Neural cell (in vitro differentiated cells): ENCODE measurements at regions not wholly inside any gene's neighbourhood (a gene's known extent, or its start where the extent isn't known, plus 50 kb on each side); places are given as distances from the start of the nearest gene placed in this dataset.
A peak's percentile ranks its signal among the peaks of the same experiment; 100 is the strongest.

ENCODE experiments used
- H2AFZ ChIP-seq: fragments of 200-600, 300-800 bp; sonication (generic), shearing (Covaris generic); 2 replicates; pipeline ENCODE4 v1.6.0; 2014; ENCODE audit warnings: low read depth, mild to moderate bottlenecking, antibody characterized with exemption, low read length, moderate library complexity
- H3F3A ChIP-seq: fragments of 200-600 bp; shearing (Covaris generic); 2 replicates; pipeline ENCODE4 v1.6.1; 2016; ENCODE audit warnings: mild to moderate bottlenecking, moderate library complexity, mixed read lengths, antibody characterized with exemption, low read length; ENCODE audit not compliant: insufficient read depth, poor library complexity, severe bottlenecking
- H3K27ac ChIP-seq: fragments of 200-600, 300-800 bp; sonication (generic), shearing (Covaris generic); 2 replicates; pipeline ENCODE4 v1.5.1; 2014; ENCODE audit warnings: mild to moderate bottlenecking, low read length, moderate library complexity
- H3K27me3 ChIP-seq: fragments of 300-800, 200-600 bp; sonication (generic), shearing (Covaris generic); 2 replicates; pipeline ENCODE4 v1.6.0; 2014; ENCODE audit warnings: mild to moderate bottlenecking, low read depth, low read length, moderate library complexity; ENCODE audit not compliant: insufficient read depth
- H3K36me3 ChIP-seq: fragments of 300-800, 200-600 bp; sonication (generic), shearing (Covaris generic); 2 replicates; pipeline ENCODE4 v1.5.1; 2014; ENCODE audit warnings: mild to moderate bottlenecking, antibody characterized with exemption, low read length, moderate library complexity; ENCODE audit not compliant: insufficient read depth
- H3K4me2 ChIP-seq: fragments of 300-800, 200-600 bp; sonication (generic), shearing (Covaris generic); 2 replicates; pipeline ENCODE4 v1.6.0; 2014; ENCODE audit warnings: mild to moderate bottlenecking, low read length
- H3K4me3 ChIP-seq: fragments of 300-800, 200-600 bp; sonication (generic), shearing (Covaris generic); 2 replicates; pipeline ENCODE4 v1.5.1; 2014; ENCODE audit warnings: mild to moderate bottlenecking, low read length, moderate library complexity
- H3K79me2 ChIP-seq: fragments of 200-600 bp; shearing (Covaris generic); replicated peaks from 2 replicates; pipeline ENCODE4 v1.6.0; 2014; ENCODE audit warnings: mild to moderate bottlenecking, low read length, moderate library complexity; ENCODE audit not compliant: insufficient read depth
- H3K9ac ChIP-seq: fragments of 300-800, 200-600 bp; sonication (generic), shearing (Covaris generic); 2 replicates; pipeline ENCODE4 v1.6.1; 2016; ENCODE audit warnings: mild to moderate bottlenecking, low read length, mixed read lengths
- H3K9me2 ChIP-seq: fragments of 200-600 bp; shearing (Covaris generic); 2 replicates; pipeline ENCODE4 v1.6.1; 2016; ENCODE audit warnings: mild to moderate bottlenecking, low read length, mixed read lengths; ENCODE audit not compliant: insufficient read depth
- H3K9me3 ChIP-seq: fragments of 200-600, 300-800 bp; sonication (generic), shearing (Covaris generic); 2 replicates; pipeline ENCODE4 v1.6.1; 2016; ENCODE audit warnings: mild to moderate bottlenecking, mixed run types, low read length, moderate library complexity, mixed read lengths
- H4K20me1 ChIP-seq: fragments of 200-600 bp; shearing (Covaris generic); 2 replicates; pipeline ENCODE4 v1.6.1; 2016; ENCODE audit warnings: mild to moderate bottlenecking, mixed run types; ENCODE audit not compliant: insufficient read depth
- CTCF ChIP-seq: fragments of 450-650 bp; IDR thresholded peaks from 2 replicates; pipeline ENCODE4 v1.5.1; 2014; ENCODE audit warnings: antibody characterized with exemption, mild to moderate bottlenecking, moderate library complexity; ENCODE audit not compliant: poor library complexity, severe bottlenecking
- EP300 ChIP-seq: fragments of 450-650 bp; conservative IDR thresholded peaks from 2 replicates; pipeline ENCODE4 v1.6.1; 2014; ENCODE audit warnings: antibody characterized with exemption, mild to moderate bottlenecking, moderate library complexity; ENCODE audit not compliant: poor library complexity, severe bottlenecking
- EZH2 ChIP-seq: fragments of 200-600, 300-800 bp; shearing (Covaris generic), sonication (generic); IDR thresholded peaks from 2 replicates; pipeline ENCODE4 v1.6.1; 2014; ENCODE audit warnings: antibody characterized with exemption, low read length, borderline replicate concordance, mild to moderate bottlenecking; ENCODE audit not compliant: insufficient read depth, poor library complexity, severe bottlenecking
- MXI1 ChIP-seq: fragments of 450-650 bp; conservative IDR thresholded peaks from 2 replicates; pipeline ENCODE4 v1.6.1; 2014; ENCODE audit warnings: antibody characterized with exemption, mild to moderate bottlenecking; ENCODE audit not compliant: poor library complexity, severe bottlenecking
- POLR2AphosphoS5 ChIP-seq: IDR thresholded peaks from 2 replicates; pipeline ENCODE4 v1.6.1; 2012
- RAD21 ChIP-seq: fragments of 450-650 bp; conservative IDR thresholded peaks from 2 replicates; pipeline ENCODE4 v1.6.1; 2014; ENCODE audit warnings: antibody characterized with exemption, mild to moderate bottlenecking, moderate library complexity
- REST ChIP-seq: IDR thresholded peaks from 2 replicates; pipeline ENCODE4 v1.6.1; 2012; ENCODE audit warnings: borderline replicate concordance
- SMC3 ChIP-seq: fragments of 450-650 bp; conservative IDR thresholded peaks from 2 replicates; pipeline ENCODE4 v1.6.1; 2014; ENCODE audit warnings: antibody characterized with exemption, mild to moderate bottlenecking, moderate library complexity; ENCODE audit not compliant: poor library complexity
- TAF1 ChIP-seq: IDR thresholded peaks from 2 replicates; pipeline ENCODE4 v1.6.1; 2012; ENCODE audit warnings: low read depth

GRCh38 chr9:78972303-78972999 is 599.3 kb upstream of the TLE4 start:
- Histone ChIP-seq H3K27ac (peak overlapping the region; percentile 87), H3K27me3 (no peaks in the 10 kb centered on the region)

GRCh38 chr9:78973907-78974306 is 597.9 kb upstream of the TLE4 start:
- H3F3A ChIP-seq = peaks cover 10% of the 10 kb centered on the region
- no peak overlapping the region for H3K4me2 ChIP-seq
- H3K27me3 ChIP-seq = no peaks in the 10 kb centered on the region
- no peak overlapping the region for H2AFZ ChIP-seq
- H4K20me1 ChIP-seq = no peaks in the 10 kb centered on the region
- no peaks in the 10 kb centered on the region for H3K9me3 ChIP-seq
- no peak overlapping the region for H3K4me3 ChIP-seq
- peak overlapping the region; percentile 87 for H3K27ac ChIP-seq
- H3K36me3 ChIP-seq = no peaks in the 10 kb centered on the region
- H3K79me2 ChIP-seq = no peaks in the 10 kb centered on the region
- H3K9ac ChIP-seq = no peak overlapping the region
- H3K9me2 ChIP-seq = no peaks in the 10 kb centered on the region
- TF ChIP-seq POLR2AphosphoS5 (no peak), CTCF (no peak), SMC3 (no peak), EZH2 (no peak), REST (no peak)

More at GRCh38 chr9:78972303-78972999, 599.3 kb upstream of the TLE4 start:
- Histone ChIP-seq H3K4me3 (peak overlapping the region; percentile 14), H4K20me1 (no peaks in the 10 kb centered on the region), H3K9me2 (no peaks in the 10 kb centered on the region), H2AFZ (no peak overlapping the region), H3K4me2 (peak overlapping the region; percentile 1), H3K9ac (peak overlapping the region; percentile 45), H3K9me3 (no peaks in the 10 kb centered on the region), H3K36me3 (no peaks in the 10 kb centered on the region), H3F3A (peaks cover 10% of the 10 kb centered on the region), H3K79me2 (no peaks in the 10 kb centered on the region)
- TF ChIP-seq MXI1 (peak; percentile 33), EZH2 (no peak), POLR2AphosphoS5 (peak; percentile 94), REST (peak; percentile 81), TAF1 (no peak), EP300 (peak; percentile 99), CTCF (no peak), SMC3 (peak; percentile 22), RAD21 (peak; percentile 40)
